ENCODE measurements at regions not wholly inside any gene's neighbourhood (a gene's known extent, or its start where the extent isn't known, plus 50 kb on each side); places are given as distances from the start of the nearest gene placed in this dataset.
A peak's percentile ranks its signal among the peaks of the same experiment; 100 is the strongest.

- no peak for TF ChIP-seq CTCF (IDR thresholded peaks at IDR 0.05; ENCODE audit: low read length, missing control alignments)
- peak; percentile 74 for DNase-seq (ENCODE audit: low read depth)
- no peak overlapping the region for H3K4me3 ChIP-seq (replicated peaks; ENCODE audit: low read depth, low read length)
These were observed 382.9 kb upstream of the B3GALT2 start for GRCh38 chr1:193569096-193569982.

- TF ChIP-seq CTCF (IDR thresholded peaks at IDR 0.05; ENCODE audit: low read length, missing control alignments): no peak
- DNase-seq (ENCODE audit: low read depth): no peak
- H3K4me3 ChIP-seq (replicated peaks; ENCODE audit: low read depth, low read length): no peak overlapping the region
These were observed 382.1 kb upstream of the B3GALT2 start for GRCh38 chr1:193568512-193568911.

- no peak overlapping the region for H3K4me3 ChIP-seq (replicated peaks; ENCODE audit: low read depth, low read length)
- no peak for TF ChIP-seq CTCF (IDR thresholded peaks at IDR 0.05; ENCODE audit: low read length, missing control alignments)
- DNase-seq (ENCODE audit: low read depth): no peak
These were observed 381.5 kb upstream of the B3GALT2 start for GRCh38 chr1:193567937-193568336.

- no peak for TF ChIP-seq CTCF (IDR thresholded peaks at IDR 0.05; ENCODE audit: low read length, missing control alignments)
- no peak overlapping the region for H3K4me3 ChIP-seq (replicated peaks; ENCODE audit: low read depth, low read length)
- no peak for DNase-seq (ENCODE audit: low read depth)
These were observed 380.3 kb upstream of the B3GALT2 start for GRCh38 chr1:193566735-193567134.

GRCh38 chr1:193565971-193566577 lies 379.7 kb upstream of the B3GALT2 start:
- no peak overlapping the region for H3K4me3 ChIP-seq (replicated peaks; ENCODE audit: low read depth, low read length)
- no peak for DNase-seq (ENCODE audit: low read depth)
- no peak for TF ChIP-seq CTCF (IDR thresholded peaks at IDR 0.05; ENCODE audit: low read length, missing control alignments)

GRCh38 chr1:193562121-193562520 lies 375.7 kb upstream of the B3GALT2 start:
- no peak for DNase-seq (ENCODE audit: low read depth)
- TF ChIP-seq CTCF (IDR thresholded peaks at IDR 0.05; ENCODE audit: low read length, missing control alignments): no peak
- no peak overlapping the region for H3K4me3 ChIP-seq (replicated peaks; ENCODE audit: low read depth, low read length)
